GM19438 (cell line): ENCODE measurements at regions not wholly inside any gene's neighbourhood (a gene's known extent, or its start where the extent isn't known, plus 50 kb on each side); places are given as distances from the start of the nearest gene placed in this dataset.

ENCODE experiments used
- ATAC-seq: cut with Tn5 transposase; IDR thresholded peaks from one replicate; pipeline ENCODE4 v1.9.1; 2021; ENCODE audit warnings: low read depth; ENCODE audit not compliant: unreplicated experiment

GRCh38 chr6:14900919-14901318 is 344.9 kb upstream of the JARID2 start:
- ATAC-seq: no peak

- no peak for ATAC-seq
Measured at GRCh38 chr6:14903176-14904038, 342.5 kb upstream of the JARID2 start.

- ATAC-seq: no peak
Measured at GRCh38 chr6:14905201-14905600, 340.7 kb upstream of the JARID2 start.

- ATAC-seq: no peak
Measured at GRCh38 chr6:14906621-14907020, 339.2 kb upstream of the JARID2 start.

- peak; percentile 78 for ATAC-seq
Measured at GRCh38 chr6:14910692-14911547, 334.9 kb upstream of the JARID2 start.

GRCh38 chr6:14912226-14912625 is 333.6 kb upstream of the JARID2 start:
- no peak for ATAC-seq

GRCh38 chr6:14912706-14913105 is 333.2 kb upstream of the JARID2 start:
- no peak for ATAC-seq

- ATAC-seq: no peak
Measured at GRCh38 chr6:14913931-14914330, 331.9 kb upstream of the JARID2 start.

- ATAC-seq: no peak
Measured at GRCh38 chr6:14915888-14916832, 329.7 kb upstream of the JARID2 start.

- no peak for ATAC-seq
Measured at GRCh38 chr6:14917109-14917910, 328.6 kb upstream of the JARID2 start.

- no peak for ATAC-seq
Measured at GRCh38 chr6:14918200-14918907, 327.5 kb upstream of the JARID2 start.

- ATAC-seq: no peak
Measured at GRCh38 chr6:14919038-14919670, 326.7 kb upstream of the JARID2 start.

GRCh38 chr6:14920276-14920675 is 325.6 kb upstream of the JARID2 start:
- no peak for ATAC-seq

- ATAC-seq: no peak
Measured at GRCh38 chr6:14921170-14921569, 324.7 kb upstream of the JARID2 start.

- no peak for ATAC-seq
Measured at GRCh38 chr6:14921878-14922671, 323.8 kb upstream of the JARID2 start.

- no peak for ATAC-seq
Measured at GRCh38 chr6:14922706-14923460, 323.0 kb upstream of the JARID2 start.
